ENCODE measurements at regions not wholly inside any gene's neighbourhood (a gene's known extent, or its start where the extent isn't known, plus 50 kb on each side); places are given as distances from the start of the nearest gene placed in this dataset.

DNA sequence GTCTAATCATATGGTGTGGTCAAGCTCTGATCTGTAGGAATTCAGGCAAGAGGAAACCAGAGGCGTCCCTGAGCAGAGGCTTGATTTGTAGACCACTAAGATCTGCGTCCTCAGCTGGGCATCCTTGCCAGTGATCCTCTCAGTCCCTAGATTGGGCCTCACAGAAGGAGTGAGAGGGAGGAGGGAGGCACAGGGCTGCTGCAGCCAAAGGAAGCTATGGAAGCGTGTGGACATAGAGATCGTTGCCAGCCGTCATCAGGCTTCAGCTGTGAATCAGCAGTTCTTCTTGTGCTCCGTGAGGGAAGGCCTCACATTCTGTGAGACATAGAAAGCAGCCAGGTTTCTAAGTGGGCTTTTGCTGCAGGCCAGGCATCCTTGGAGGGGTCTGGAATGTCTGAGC, 254.6 kb upstream of the KIRREL3 start:
- DNase-seq: no peak

DNA sequence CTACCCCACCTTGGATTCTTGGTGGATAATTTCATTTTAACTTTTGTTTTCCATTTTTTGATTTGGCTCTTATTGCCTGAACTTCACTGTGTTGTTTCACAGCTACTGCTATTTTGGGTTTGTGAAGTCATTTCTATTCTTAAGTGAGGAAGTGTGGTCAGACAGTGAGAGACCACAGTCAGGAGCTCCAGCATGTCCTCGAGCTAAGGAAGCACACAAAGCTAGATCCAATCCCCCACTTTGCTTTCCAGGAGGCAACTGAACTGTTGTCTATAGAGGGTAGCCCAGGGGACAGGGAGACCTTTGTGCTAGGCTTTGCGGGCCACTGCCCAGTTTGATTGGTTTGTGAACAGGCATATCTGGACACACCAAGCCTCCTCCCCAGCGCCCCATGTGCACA, 251.8 kb upstream of the KIRREL3 start:
- no peak for DNase-seq

DNA sequence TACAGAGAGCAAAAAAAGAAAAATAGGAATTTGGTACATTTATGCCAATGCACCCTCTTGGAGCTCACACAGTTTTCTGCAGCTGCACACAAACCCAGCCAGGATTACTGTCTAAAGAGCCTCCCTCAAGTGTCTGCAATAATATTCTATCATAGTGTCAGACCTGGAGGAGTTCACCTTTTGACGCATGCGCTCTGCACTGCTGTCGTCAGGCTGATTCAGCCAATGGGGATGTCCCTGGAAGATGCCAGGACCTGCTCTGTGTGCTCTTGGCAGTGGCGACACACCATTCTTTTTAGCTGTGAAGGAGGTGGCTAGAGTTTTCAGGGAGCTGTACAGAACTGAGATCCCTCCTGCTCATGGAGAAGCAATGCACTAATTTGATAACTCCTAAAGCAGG, 249.0 kb upstream of the KIRREL3 start:
- no peak for DNase-seq

DNA sequence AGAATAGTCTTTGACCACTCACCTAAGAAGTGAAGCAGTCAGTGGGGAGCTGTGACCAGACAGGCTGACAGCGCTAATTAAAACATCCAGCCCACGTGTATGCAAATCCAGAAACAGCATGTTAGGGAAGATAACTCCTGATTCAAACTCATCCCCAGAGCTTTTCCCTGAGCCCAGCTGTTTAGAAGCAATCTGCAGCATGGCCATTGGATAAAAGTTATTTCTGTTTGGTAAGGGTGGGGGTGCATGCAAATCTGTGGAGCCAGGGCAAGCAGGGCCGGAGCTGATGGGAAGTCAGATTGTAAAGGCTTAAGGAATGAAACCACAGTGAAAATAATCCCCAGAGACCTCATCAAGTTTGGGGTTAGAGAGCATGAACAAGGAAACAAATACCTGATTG, 247.9 kb upstream of the KIRREL3 start:
- no peak for DNase-seq

DNA sequence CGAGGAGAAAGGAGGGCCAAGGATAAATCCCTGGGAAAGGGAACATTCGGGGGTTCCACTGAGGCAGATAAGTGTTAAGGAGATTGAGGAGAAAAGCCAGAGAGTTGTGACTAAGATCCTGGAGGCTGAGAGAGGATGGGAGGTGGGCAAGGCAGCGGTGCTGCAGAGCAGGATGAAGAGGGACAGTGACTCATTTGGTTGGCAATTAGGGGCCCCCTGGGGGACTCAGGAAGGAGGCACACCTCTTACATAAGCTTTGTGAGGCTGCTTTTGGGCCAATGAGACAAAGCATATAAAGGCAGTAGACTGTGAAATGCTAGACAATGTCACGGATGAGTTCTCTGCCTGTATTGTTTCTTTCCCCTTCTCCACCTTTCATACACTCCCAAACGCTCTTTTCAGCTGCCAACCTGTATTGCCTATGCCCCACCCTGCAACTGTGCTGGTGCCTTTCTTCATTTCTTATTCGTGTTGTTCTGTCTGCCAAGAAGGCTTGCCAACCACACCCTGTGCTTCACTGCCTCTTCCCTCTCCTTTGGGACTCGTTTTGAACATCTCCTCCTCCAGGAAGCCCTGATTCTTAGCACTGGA, 246.8 kb upstream of the KIRREL3 start:
- DNase-seq: no peak

DNA sequence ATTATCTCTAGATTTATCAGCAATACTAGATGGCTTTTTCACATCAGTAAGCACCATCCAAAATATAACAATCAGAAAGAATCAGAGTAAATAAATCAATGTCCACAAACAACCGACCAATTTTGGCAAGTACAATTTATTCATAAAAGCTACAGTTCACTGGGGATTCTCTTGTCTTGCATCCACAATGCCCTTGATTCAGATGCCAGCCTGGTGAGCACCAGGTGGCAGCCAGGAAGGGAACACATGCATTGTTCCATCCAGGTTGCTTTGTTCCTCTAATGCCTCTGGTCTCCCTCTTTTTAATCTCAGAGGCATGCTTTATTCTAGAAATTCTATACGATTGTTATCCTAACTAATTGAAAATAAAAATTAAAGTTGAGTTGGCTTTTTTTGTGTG, 242.1 kb upstream of the KIRREL3 start:
- DNase-seq: no peak

DNA sequence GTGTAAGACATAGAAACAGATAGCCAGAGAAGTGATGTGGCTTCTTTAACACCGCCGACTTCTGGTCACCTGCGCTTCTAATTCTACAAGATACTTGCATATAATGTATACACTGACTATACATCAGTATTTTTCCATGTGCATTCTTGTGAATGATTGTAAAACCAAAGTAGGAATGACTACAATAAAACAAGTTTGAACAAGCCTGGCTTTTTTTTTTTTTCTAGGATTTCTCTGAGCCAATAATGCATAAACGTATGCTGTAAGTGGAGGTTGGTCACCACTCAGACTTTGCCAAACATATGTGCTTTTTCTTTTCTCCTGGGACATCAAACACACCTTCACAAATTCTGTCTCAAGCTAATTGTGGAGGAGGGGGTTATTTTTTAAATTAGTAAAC, 237.8 kb upstream of the KIRREL3 start:
- DNase-seq: no peak

DNA sequence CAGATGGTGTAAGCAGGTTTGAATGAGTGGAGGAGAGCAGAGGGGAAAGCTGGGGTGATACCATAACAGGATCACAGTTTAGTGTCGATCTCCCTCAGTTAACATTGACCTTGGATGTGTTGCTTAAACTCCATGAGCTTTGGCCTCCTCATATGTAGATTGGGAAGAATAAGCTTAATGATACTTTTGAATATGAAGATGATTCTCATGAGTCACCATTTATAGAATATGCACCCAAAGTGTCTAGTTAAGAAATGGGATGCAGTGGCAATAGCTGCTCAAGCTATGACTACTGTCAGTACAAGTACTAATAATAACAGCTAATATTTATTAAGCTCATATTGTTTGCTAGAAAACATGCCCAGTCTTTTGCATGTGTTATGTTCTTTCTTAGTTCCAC, 236.2 kb upstream of the KIRREL3 start:
- DNase-seq: no peak

DNA sequence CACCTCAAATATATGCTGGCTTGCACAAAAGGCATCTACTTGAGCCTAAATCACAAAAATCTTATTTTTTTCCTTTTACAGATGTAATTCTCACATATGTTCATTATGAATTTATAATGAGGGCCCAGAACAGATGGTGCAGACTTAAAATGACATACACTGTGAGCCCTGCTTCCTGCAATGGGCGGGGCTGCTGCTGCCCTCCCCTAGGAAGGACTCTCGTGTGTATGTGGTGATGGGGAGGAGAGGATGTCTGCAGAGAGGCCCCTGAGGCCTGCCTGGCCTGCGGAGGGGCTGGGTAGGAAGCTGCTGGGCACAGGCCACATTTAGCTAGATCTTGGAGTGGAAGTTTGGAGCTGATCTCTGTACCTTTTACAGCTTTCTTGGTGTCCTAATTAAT, 233.4 kb upstream of the KIRREL3 start:
- no peak for DNase-seq

DNA sequence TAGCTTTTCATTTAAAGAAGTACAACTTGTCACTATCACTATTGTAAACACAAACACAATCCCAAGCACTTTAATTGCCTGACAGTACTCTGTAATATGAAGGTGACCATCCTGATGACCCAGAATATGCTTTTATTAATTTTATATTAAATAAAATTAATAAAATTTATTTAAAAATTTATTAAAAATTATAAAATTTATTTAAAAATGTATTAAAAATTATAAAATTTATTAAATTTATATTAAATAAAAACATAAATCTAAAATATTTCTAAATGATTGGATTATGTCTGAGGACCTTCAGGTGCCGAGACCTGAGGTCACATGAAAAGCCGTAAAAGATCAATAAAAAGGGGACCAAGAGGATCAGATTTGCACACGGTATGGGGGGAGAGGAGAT, 229.8 kb upstream of the KIRREL3 start:
- DNase-seq: no peak

DNA sequence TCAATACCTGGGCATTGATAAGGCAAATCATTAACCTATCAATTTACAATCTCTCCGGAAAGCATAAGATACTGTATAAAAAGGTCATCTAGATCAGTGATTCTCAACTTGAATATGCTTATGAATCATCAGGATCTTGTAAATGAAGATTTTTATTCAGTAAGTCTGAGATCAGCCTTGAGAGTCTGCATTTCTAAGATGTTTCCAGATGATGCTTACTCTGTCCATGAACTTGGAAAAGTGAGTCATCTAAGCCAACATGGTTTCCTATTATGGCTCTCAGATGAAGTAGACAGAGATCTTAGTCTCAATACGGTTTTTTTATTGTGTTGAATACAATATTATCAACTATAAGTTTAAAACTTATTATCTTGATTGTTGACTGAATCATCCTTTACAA, 226.4 kb upstream of the KIRREL3 start:
- DNase-seq: no peak

DNA sequence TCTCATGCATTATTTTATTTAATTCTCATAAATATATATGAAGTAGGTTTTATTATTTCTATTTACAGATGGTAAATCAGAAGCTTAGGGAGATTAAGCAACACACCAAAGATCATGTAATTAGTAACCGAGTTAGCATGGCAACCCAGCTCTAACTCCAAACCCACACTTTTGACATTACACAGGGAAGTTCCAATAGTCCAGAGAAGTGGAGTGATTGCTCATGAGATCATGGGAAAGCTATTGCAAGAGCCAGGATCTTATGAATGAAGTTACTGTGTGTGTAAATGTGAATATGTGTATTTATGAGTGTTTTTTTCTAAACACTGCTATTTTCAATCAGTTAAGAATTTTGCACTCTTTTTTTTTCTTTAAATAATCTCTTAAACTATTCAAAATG, 225.8 kb upstream of the KIRREL3 start:
- no peak for DNase-seq

DNA sequence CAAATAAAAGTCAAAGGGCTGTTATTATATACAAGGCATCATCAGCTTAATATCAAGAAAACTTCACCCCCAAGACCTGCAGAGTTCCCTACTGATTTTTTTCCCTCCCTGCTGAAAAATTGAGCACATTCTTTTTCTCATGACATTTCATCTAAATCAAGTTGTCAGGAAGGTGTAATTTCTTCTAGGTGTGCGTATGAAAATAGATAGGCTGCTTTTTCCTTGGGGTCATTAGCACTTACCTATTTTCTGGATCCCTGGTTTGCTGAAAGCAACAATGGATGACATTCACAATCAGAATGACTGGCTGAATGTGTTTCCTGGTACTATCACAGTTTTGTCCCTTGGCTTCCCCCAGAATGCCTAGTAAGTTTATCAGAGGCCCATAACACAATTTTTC, 225.0 kb upstream of the KIRREL3 start:
- no peak for DNase-seq

DNA sequence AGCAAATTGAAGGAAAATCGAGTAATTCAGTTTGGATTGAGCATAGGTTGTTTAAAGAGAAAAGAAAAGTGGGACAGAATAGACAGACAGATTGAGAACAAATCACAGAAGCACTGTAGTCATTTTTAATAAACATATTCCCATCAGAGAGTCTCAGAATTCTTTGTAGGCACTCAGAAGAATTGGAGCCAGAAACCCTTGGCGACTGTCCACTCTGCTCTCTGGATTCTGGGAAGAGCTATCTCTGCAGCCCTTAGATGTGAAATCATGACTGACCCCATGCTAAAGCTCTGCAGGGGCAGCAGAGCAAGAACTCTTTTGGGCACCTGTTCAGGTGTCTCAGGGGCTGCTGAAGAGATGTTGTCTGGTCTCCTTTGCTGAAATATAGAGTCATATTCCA, 223.7 kb upstream of the KIRREL3 start:
- no peak for DNase-seq

DNA sequence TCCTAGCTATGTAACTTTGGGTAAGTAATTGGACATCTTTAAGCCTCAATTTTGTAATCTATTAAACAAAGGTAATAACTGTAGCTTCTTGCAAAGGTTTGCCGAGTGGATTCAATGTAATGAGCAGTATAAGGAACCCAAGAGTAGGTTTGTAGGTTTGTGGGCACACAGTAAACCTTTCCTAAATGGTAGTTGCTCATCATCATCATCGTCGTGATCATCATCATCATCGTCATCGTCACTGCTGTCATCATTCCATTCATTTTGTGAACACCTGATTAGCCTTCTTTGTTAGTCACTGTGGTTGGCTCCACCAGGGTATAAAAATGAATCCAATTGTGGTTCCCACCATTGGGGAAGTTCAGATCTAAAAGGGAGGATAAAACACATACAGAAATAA, 223.1 kb upstream of the KIRREL3 start:
- DNase-seq: no peak

DNA sequence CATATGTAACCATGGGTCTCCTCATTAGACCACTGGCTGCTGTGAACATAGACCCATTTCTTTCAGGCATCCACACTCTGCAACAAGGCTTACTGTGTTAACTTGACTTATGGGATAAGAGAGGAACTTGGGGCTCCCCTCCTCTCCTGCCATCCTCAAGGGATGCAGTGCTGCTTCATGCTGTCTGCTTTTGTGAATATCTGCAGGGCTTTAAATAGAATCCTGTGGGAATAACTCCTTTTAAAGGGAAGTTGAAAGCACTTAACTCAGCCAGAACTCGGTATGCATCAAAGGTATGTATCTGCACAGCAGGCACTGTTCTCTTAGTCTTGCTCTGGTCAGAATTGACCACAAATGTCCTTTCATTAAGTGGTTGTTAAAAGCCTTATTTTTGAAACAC, 222.5 kb upstream of the KIRREL3 start:
- DNase-seq: no peak

DNA sequence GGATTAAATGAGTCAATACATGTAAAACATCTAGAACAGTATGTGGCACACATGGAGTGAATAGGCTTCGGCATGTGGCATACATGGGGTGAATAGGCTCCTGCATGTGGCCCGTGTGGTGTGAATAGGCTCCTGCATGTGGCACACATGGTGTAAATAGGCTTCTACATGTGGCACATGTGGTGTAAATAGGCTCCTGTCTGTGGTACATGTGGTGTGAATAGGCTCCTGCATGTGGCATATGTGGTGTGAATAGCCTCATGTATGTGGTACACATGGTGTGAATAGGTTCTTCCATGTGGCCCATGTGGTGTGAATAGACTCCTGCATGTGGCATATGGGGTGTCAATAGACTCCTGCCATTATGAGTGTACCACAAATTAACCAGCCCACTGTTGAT, 219.1 kb upstream of the KIRREL3 start:
- no peak for DNase-seq

DNA sequence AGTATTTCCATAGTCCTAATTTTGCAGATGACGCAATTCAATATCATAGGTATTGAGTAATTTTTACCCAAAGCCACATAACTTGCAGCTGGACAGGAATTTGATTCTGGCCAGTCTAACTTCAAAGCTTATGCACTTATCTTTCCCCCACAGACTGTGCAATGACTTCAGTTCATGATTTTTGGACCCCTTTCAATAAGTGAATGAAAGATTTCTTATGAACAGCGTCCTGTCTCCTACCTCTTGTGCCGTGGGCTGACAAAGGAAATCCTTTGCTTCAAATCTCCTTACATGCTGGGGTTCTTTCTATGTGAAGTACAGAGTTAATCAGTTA, 217.7 kb upstream of the KIRREL3 start:
- no peak for DNase-seq

DNA sequence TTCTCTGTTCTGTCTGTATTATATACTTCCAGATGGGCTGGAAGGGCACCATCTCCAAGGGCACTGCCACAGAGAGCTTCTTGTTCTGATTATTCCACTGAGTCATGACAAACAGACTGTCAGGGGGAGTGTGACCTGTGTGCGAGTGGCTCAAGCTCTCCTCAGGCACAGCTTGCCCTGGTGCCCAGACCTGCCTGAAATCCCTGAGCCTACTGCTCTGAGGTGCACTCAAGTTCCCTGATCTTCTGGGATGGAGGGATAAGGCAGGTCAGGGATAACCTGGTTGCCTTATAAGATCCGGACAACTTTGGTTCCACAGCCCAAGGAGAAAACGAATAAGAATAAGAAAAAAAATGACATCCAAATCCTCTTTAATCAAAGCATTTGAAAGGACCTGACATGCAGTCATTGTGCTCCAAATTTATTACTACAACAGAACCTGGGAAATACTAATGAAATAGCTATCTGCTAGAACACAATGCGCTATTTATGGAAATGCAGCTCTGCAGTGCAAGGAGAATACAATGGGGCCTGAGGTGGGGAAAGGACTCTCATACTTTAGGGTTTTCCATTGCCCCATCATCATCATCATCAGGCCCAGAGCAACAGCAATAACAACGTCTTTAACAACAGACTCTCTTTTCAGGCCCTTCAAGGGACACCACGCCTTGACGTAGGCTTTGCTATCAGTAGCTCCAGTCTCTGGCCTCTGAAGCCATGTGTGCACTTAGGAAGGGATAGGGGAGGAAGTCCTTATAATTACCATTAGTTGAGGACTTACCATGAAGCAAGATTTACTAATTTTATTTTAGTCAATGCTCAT, 217.1 kb upstream of the KIRREL3 start:
- no peak for DNase-seq

DNA sequence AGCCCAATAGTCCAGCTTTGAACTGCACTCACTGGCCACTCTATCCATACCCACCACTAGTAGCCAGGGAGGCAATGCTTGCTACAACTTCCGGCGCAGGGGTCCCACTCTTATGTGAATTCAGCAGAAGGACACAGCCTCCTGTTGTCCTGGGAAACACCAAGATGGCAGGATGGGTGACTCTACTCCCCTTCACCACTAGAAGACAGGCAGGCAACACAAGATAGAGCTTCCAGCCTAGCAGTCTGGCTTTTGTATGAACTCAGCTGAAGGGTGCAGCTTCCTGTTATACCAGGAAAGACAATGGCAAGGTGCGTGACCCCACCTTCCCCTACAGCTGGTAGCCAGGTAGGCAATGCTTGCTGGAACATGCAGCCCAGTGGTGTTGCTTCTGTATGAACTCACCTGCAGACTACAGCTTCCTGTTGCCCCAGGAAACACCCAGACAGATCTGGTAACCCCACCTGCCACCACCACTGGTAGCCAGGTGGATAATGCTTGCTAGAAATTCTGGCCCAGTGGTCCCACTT, 205.2 kb upstream of the KIRREL3 start:
- DNase-seq: no peak

DNA sequence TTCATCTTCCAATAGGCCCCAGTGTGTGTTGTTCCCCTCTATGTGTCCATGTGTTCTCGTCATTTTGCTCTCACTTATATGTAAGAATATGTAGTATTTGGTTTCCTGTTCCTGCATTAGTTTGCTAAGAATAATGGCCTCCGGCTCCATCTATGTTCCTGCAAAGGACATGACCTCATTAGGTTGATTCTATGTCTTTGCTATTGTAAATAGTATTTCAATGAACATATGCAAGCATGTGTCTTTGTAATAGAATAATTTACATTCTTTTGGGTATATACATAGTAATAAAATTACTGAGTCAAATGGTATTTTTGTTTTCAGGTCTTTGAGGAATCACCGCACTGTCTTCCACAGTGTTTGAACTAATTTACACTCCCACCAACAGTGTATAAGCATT, 202.9 kb upstream of the KIRREL3 start:
- no peak for DNase-seq

DNA sequence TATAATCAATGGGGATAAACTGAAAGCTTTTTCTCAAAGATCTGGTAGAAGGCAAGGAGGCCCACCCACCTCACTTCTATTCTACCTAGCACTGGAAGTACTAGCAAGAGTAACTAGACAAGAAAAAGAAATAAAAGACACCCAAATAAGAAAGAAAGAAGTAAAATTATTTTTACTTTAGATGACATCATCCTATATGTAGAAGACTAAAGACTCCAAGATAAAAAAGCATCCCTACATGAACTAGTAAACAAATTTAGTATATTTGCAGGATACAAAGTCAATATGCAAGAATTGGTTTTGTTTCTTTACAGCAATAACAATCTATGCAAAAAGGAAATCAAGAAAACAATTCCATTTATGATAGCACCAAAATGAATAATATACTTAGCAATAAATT, 201.5 kb upstream of the KIRREL3 start:
- no peak for DNase-seq

DNA sequence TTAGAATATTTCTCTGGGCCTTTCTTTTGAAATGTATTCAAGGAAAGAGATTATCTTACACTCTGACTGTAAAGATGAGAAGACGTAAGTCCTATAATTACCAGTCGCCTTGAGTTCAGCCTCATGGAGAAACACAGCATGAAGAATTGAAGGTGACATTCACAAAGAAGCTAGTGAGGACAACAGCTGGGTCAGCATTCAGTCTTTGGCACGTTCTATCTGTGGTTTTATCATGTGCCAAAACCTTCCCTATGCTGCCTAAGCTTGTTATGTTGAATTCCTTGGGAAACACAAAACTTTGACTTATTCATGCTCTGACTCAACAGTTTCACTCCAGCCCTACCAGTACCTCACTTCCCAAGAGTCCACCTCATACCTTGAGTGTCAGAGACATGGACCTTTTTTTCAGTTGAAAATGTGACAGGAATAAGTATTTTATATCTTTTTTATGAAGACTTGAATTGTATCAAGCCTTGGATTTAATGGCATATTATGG, 198.8 kb upstream of the KIRREL3 start:
- no peak for DNase-seq

DNA sequence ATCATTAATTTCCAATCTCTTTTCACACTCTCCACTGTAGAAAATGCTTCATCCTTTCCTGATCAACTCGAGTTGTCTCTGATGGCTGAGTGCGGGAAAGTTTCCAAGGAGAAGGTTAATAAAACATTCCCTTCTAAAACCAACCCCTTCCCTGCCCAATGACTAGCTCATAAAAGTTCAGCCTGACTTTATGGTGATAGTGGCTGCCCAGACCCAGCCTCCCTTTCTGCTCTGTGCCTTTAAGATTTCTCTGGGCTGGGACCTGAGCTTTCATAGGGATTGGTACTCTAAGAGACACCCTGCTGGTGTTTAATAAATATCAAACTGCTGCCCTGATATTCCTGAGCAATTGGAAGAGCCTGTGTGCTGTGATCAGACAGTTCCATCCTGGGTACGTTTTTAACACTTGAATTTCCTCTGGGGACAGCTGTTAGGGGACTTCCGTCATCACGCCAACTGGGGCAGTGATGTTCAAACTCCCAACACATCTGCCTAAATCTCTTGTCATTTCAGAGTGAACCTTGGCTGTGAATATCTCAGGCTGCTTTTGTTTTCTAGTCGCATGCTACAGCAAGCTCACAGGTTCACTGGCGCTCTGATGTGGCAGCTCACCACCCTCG, 195.0 kb upstream of the KIRREL3 start:
- no peak for DNase-seq

All from activated CD4-positive, alpha-beta T cell treated with anti-CD3 and anti-CD28 coated beads, Interleukin-2, amount 50 U/mL, for 48 hours (primary cell).